SJSA1 (cell line): ENCODE measurements at regions not wholly inside any gene's neighbourhood (a gene's known extent, or its start where the extent isn't known, plus 50 kb on each side); places are given as distances from the start of the nearest gene placed in this dataset.
"Not testable (repeated sequence)": the region's sequence is repeated elsewhere in the genome, so short reads cannot be mapped to it uniquely, and the experiment has no call there.

Experiments
- DNase-seq, 2 experiments: peaks; one replicate each; pipeline ENCODE4 v3.0.0-alpha.2; 2015 to 2020; ENCODE audit warnings: low spot score in 2 of 2, low read depth in 1 of 2
- H3K27ac ChIP-seq: fragments of 250-450 bp; sonication (Bioruptor Pico); 2 replicates; pipeline ENCODE4 v1.5.1; 2020; ENCODE audit warnings: mild to moderate bottlenecking, moderate library complexity
- H3K27me3 ChIP-seq: fragments of 250-450 bp; sonication (Bioruptor Pico); replicated peaks from 2 replicates; pipeline ENCODE4 v1.5.1; 2020; ENCODE audit warnings: mild to moderate bottlenecking, moderate library complexity
- H3K36me3 ChIP-seq: fragments of 250-450 bp; sonication (Bioruptor Pico); 2 replicates; pipeline ENCODE4 v1.5.1; 2020; ENCODE audit warnings: mild to moderate bottlenecking
- H3K4me1 ChIP-seq: fragments of 250-450 bp; sonication (Bioruptor Pico); replicated peaks from 2 replicates; pipeline ENCODE4 v1.6.1; 2021; ENCODE audit warnings: mild to moderate bottlenecking
- H3K4me3 ChIP-seq: fragments of 250-450 bp; sonication (Bioruptor Pico); 2 replicates; pipeline ENCODE4 v1.5.1; 2020; ENCODE audit warnings: mild to moderate bottlenecking
- H3K9me3 ChIP-seq: fragments of 250-450 bp; sonication (Bioruptor Pico); replicated peaks from 2 replicates; pipeline ENCODE4 v1.5.1; 2020; ENCODE audit warnings: mild to moderate bottlenecking

DNA sequence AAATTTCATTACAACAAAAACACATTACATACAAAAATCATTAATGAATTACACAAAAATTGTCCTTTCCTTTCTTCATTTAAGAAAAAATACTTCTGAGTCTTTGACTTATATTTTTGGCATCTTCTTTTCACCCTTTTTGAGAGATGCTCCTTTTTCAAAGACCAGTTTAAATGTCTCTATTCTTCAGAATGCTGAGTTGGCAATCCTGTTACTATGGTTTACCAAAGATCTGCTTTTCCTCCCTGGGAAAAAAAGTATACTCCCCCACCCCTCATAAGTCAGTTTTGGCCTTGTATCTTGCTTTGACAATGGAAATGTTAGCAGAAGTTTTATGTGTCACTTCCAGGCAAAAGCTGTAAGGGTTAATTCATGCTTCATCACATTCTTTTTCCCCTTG lies 198.4 kb upstream of the GRM3 start:
- Histone ChIP-seq H3K36me3 (no peaks in the 10 kb centered on the region), H3K9me3 (no peaks in the 10 kb centered on the region), H3K27ac (no peak overlapping the region), H3K27me3 (no peaks in the 10 kb centered on the region), H3K4me1 (no peaks in the 10 kb centered on the region), H3K4me3 (no peak overlapping the region)
- no peak for DNase-seq

DNA sequence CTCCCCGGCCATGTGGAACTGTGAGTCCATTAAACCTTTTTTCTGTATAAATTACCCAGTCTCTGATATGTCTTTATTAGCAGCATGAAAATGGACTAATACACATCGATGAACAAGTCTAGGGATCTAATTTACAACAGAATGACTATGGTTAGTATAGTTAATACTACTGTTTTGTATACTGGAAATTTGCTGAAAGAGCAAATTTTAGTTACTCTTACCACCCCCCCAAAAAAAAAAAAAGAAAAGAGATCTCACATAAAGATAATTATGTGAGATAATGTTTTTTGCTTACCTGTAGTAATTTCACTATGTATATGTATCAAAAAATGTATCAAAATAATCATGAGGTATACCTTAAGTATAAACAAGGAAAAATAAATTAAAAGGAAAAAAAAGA lies 199.5 kb upstream of the GRM3 start:
- Histone ChIP-seq H3K36me3 (no peaks in the 10 kb centered on the region), H3K27ac (no peak overlapping the region), H3K27me3 (no peaks in the 10 kb centered on the region), H3K9me3 (no peaks in the 10 kb centered on the region), H3K4me3 (no peak overlapping the region), H3K4me1 (no peaks in the 10 kb centered on the region)
- DNase-seq = no peak

DNA sequence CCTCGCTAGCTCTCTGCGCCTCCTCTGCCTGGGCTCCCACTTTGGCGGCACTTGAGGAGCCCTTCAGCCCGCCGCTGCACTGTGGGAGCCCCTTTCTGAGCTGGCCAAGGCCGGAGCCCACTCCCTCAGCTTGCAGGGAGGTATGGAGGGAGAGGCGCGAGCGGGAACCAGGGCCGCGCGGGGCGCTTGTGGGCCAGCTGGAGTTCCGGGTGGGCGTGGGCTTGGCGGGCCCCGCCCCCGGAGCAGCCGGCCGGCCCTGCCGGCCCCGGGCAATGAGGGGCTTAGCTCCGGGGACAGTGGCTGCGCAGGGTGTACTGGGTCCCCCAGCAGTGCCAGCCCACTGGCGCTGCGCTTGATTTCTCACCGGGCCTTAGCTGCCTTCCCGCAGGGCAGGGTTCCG lies 203.3 kb upstream of the GRM3 start:
- not testable (repeated sequence) for H3K36me3 ChIP-seq, H3K27ac ChIP-seq, H3K4me3 ChIP-seq, H3K4me1 ChIP-seq, H3K9me3 ChIP-seq, DNase-seq, H3K27me3 ChIP-seq

DNA sequence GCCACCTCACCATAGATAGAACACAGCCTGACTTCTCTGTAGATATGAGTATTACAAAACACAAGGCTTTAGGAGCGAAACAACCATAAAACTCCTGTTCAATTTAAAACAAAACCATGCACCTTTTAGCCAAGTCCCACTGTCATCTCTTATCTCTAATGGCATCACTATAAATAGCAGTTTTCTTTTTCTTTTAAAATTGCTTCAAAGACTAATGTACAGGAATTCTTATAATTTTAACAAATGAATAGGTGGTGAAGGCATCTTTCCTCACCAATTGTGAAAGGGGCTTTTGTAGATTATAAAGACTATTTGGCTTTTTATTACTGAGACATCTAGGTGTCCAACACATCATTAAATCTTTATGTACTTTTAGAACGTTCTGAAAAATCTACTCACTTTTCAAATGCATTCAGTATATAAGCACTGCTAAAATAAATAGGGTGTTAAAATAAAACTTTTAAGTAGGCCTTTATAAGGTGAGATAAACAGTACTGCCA lies 205.7 kb upstream of the GRM3 start:
- Histone ChIP-seq H3K27me3 (no peaks in the 10 kb centered on the region), H3K27ac (no peak overlapping the region), H3K4me3 (no peak overlapping the region), H3K36me3 (no peaks in the 10 kb centered on the region), H3K4me1 (no peaks in the 10 kb centered on the region), H3K9me3 (no peaks in the 10 kb centered on the region)
- DNase-seq = no peak

DNA sequence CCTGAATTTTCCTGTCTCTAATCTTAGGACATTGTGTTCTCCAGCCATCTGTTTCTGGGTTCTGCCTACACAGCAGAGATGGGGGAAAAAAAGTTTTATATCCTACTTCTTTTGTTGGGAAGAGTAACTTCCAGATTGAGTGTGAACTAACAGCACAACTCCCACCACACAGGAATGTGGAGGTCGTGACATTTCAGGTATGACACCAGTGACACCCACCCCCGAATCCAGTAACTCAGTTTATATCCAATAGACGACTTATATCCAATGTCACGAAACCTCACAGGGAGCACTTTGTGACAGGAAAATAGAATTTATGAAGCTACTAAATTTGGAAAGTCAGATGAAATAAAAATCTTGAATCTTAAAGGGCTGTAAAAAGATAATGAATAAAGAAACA lies 211.9 kb upstream of the GRM3 start:
- Histone ChIP-seq H3K4me1 (no peaks in the 10 kb centered on the region), H3K9me3 (no peaks in the 10 kb centered on the region), H3K27ac (no peak overlapping the region), H3K27me3 (no peaks in the 10 kb centered on the region), H3K4me3 (no peak overlapping the region), H3K36me3 (no peaks in the 10 kb centered on the region)
- DNase-seq = no peak

DNA sequence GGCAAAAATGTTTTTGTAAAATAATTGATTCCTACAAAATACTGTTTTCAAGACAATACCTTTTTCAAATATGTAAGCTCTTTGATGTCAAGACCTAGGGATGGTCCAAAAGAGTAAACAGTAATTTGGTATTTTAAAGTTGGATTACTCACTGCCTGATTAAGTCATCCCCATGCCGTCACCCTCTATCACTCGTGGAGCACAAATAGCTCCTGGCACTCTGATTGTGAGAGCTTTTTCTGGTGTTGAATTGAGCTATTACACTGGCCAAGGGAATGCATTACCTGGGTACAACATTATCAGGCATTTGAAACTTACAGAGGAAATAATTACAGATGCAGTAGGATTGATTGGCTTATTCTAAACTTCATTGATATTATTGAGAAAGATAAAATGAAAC lies 231.9 kb upstream of the GRM3 start:
- peak; percentile 48 to 54 for DNase-seq
- H3K4me1 ChIP-seq = peaks cover 36% of the 10 kb centered on the region
- H3K4me3 ChIP-seq = no peak overlapping the region
- no peaks in the 10 kb centered on the region for H3K36me3 ChIP-seq
- H3K27ac ChIP-seq = peak overlapping the region; percentile 18
- H3K27me3 ChIP-seq = no peaks in the 10 kb centered on the region
- H3K9me3 ChIP-seq = no peaks in the 10 kb centered on the region

DNA sequence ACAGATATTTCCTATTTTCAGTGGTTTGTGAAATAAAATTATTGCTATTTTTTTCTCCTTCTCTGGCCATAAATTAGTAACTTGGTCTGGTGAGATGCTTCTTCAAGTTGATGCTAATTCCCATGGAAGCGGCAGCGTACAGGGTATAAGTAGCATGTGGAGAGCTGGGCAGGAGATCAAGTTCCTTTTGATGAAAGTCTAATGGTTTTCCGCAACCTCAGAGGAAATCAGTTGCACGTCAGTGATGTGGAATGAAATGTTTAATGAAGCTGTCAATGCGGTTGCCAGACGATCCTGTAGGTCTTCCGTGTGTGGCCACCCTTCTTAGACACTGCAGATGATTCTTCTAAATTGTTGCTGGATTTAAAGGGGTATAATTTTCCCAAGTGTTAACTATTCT lies 236.4 kb upstream of the GRM3 start:
- H3K36me3 ChIP-seq = no peaks in the 10 kb centered on the region
- no peaks in the 10 kb centered on the region for H3K27me3 ChIP-seq
- peaks cover 36% of the 10 kb centered on the region for H3K4me1 ChIP-seq
- H3K4me3 ChIP-seq = no peak overlapping the region
- H3K27ac ChIP-seq = peak overlapping the region; percentile 84
- DNase-seq = peak; percentile 78 to 85
- H3K9me3 ChIP-seq = no peaks in the 10 kb centered on the region

DNA sequence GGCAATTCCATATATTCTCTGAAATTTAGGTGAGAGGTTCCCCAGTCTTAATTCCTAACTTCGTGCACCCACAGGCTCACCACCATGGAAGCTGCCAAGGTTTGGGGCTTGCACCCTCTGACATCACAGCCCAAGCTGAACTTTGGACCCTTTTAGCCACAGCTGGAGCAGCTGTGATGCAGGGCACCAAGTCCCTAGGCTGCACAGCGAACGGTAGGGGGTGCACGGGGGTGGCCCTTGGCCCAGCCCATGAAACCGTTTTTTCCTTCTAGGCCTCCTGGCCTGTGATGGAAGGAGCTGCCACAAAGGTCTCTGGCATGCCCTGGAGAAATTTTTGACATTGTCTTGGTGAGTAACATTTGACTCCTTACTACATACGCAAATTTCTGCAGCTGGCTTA lies 251.9 kb upstream of the GRM3 start:
- no peaks in the 10 kb centered on the region for H3K36me3 ChIP-seq
- no peaks in the 10 kb centered on the region for H3K4me1 ChIP-seq
- DNase-seq = no peak
- no peaks in the 10 kb centered on the region for H3K9me3 ChIP-seq
- H3K4me3 ChIP-seq = no peak overlapping the region
- no peak overlapping the region for H3K27ac ChIP-seq
- H3K27me3 ChIP-seq = no peaks in the 10 kb centered on the region

DNA sequence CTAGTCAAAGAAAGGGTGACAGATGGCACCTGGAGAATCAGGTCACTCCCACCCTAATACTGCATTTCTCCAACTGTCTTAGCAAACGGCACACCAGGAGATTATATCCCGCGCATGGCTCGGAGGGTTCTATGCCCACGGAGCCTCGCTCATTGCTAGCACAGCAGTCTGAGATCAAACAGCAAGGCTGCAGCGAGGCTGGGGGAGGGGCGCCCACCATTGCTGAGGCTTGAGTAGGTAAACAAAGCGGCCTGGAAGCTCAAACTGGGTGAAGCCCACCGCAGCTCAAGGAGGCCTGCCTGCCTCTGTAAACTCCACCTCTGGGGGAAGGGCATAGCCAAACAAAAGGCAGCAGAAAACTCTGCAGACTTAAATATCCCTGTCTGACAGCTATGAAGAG lies 268.1 kb upstream of the GRM3 start:
- not testable (repeated sequence) for H3K4me3 ChIP-seq

DNA sequence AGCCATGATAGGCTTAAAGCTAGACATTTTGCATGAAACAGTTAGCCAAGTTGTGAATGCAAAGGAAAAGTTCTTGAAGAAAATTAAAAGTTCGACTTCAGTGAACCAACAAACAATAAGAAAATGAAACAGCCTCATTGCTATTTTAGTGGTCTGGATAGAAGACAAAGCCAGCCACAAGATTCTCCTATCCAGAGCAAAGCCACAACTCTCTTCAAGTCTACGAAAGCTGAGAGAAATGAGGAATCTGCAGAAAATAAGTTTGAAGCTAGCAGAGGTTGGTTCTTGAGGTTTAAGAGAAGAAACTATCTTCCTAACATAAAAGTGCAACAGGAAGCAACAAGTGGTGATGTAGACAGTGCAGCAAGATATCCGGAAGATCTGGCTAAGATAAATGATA lies 271.4 kb upstream of the GRM3 start:
- no peaks in the 10 kb centered on the region for H3K36me3 ChIP-seq
- DNase-seq = no peak
- H3K4me3 ChIP-seq = no peak overlapping the region

More for the DNA sequence above, 268.1 kb upstream of the GRM3 start:
- not testable (repeated sequence) for H3K27me3 ChIP-seq, H3K27ac ChIP-seq, H3K9me3 ChIP-seq, H3K4me1 ChIP-seq, DNase-seq, H3K36me3 ChIP-seq

DNA sequence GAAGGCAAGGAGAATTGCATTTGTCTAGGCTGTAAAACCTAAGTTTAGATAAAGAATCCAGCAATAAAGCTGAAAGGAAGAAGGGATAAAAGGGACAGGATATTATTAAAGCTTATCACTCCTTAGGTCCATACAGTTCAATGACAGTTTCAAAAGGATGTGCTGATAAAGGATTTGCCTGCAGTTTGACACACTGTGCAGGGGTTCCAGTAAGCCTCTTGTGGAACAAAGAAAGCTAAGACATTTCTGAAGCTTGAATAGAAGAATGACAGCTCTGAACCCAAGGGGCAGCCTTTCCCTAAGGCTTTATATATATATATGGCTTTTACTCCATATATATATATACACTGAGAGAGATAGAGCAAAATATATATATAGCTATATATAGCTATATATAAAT lies 276.8 kb upstream of the GRM3 start:
- H3K9me3 ChIP-seq = no peaks in the 10 kb centered on the region
- no peak for DNase-seq
- no peaks in the 10 kb centered on the region for H3K36me3 ChIP-seq
- no peaks in the 10 kb centered on the region for H3K4me1 ChIP-seq
- no peak overlapping the region for H3K4me3 ChIP-seq
- no peak overlapping the region for H3K27ac ChIP-seq
- no peaks in the 10 kb centered on the region for H3K27me3 ChIP-seq

More for the DNA sequence above, 271.4 kb upstream of the GRM3 start:
- Histone ChIP-seq H3K4me1 (no peaks in the 10 kb centered on the region), H3K27me3 (no peaks in the 10 kb centered on the region), H3K27ac (no peak overlapping the region), H3K9me3 (no peaks in the 10 kb centered on the region; the same call in 1 of the 2 replicates)

DNA sequence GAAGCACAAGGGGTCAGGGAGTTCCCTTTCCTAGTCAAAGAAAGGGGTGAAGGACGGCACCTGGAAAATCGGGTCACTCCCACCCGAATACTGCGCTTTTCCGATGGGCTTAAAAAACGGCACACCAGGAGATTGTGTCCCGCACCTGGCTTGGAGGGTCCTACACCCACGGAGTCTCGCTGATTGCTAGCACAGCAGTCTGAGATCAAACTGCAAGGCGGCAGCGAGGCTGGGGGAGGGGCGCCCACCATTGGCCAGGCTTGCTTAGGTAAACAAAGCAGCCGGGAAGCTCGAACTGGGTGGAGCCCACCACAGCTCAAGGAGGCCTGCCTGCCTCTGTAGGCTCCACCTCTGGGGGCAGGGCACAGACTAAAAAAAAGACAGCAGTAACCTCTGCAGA lies 303.3 kb upstream of the GRM3 start:
- DNase-seq, H3K36me3 ChIP-seq, H3K27me3 ChIP-seq, H3K27ac ChIP-seq, H3K9me3 ChIP-seq, H3K4me3 ChIP-seq: not testable (repeated sequence)
- peaks cover 13% of the 10 kb centered on the region for H3K4me1 ChIP-seq

DNA sequence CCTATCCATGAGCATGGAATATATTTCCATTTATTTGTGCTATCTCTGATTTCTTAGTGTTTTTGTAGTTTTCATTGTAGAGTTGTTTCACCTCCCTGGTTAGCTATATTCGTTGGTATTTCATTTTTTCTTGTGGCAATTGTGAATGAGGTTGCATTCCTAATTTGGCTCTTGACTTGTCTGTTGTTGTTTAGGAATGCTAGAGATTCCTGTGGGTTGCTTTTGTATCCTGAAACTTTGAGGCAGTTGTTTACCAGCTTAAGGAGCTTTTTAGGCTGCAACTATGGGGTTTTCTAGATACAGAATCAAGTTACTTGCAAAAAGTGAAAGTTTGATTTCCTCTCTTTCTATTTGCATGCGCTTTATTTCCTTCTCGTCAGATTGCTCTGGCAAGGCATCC lies 304.7 kb upstream of the GRM3 start:
- Histone ChIP-seq H3K27me3 (no peaks in the 10 kb centered on the region), H3K4me1 (peaks cover 13% of the 10 kb centered on the region), H3K27ac (peak overlapping the region; percentile 86), H3K9me3 (no peaks in the 10 kb centered on the region; the same call in 1 of the 2 replicates), H3K36me3 (no peaks in the 10 kb centered on the region), H3K4me3 (no peak overlapping the region)
- peak in 1 of 2 experiments; percentile 74 for DNase-seq

DNA sequence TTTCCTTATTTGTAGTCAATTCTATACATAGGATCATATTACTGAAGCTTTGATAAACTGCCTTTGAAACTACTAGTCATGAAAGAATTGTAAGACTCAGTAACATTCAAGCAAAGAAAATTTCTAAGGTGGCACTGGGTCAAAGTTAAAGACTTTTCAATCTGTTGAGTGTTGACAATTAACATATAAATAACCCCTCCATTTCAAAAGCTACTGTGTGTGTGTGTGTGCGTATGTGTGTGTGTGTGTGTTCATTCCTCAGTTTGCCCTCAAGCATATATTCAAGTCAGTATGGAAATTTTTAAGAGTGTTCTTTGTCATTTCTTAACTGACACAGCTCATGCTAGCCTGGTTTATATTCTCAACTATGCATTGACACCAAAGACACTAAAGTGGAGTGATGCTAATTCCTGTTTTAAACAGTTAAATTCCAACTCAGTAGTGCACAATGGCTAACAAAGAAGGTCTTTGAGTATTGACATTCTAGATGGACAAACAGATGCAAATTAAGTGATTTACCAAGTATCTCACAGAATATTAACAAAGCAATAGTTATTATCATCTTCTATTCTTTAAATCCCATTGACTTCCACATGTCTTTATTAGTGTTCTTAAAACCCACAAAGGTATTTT lies 314.8 kb upstream of the GRM3 start:
- H3K4me3 ChIP-seq = no peak overlapping the region
- H3K27me3 ChIP-seq = no peaks in the 10 kb centered on the region
- no peaks in the 10 kb centered on the region for H3K9me3 ChIP-seq
- no peaks in the 10 kb centered on the region for H3K36me3 ChIP-seq
- no peak overlapping the region for H3K27ac ChIP-seq
- no peaks in the 10 kb centered on the region for H3K4me1 ChIP-seq
- no peak for DNase-seq

DNA sequence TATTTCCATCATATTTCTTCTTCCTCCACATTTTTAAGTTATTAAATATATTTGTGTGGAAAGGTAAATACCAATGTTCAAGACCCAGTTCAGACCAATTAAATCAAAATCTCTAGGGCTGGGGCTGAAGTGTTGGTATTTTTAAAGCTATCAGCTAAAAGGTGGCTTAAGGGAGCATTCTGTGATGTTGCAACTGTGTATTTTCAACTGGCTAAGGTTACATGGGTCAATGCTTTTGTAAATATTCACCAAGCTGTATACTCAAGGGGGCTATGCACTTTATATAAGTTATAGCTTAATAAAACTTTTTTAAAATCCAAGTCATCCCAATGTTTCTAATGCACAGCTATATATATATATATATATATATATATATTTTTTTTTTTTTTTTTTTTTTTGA lies 316.9 kb upstream of the GRM3 start:
- no peaks in the 10 kb centered on the region for H3K36me3 ChIP-seq
- H3K4me3 ChIP-seq = no peak overlapping the region
- no peaks in the 10 kb centered on the region for H3K27me3 ChIP-seq
- no peak overlapping the region for H3K27ac ChIP-seq
- H3K9me3 ChIP-seq = no peaks in the 10 kb centered on the region
- no peak for DNase-seq
- H3K4me1 ChIP-seq = no peaks in the 10 kb centered on the region
